ENCODE measurements at regions not wholly inside any gene's neighbourhood (a gene's known extent, or its start where the extent isn't known, plus 50 kb on each side); places are given as distances from the start of the nearest gene placed in this dataset.
"Not testable (repeated sequence)": the region's sequence is repeated elsewhere in the genome, so short reads cannot be mapped to it uniquely, and the experiment has no call there.

- H3K27ac ChIP-seq (ENCODE audit: low read depth, low read length); H3K27me3 ChIP-seq (ENCODE audit: control insufficient read depth in 5 of 5, insufficient read depth in 4 of 5, low read length in 5 of 5); H3K9ac ChIP-seq (ENCODE audit: low read length in 5 of 5); H3K4me1 ChIP-seq (ENCODE audit: control insufficient read depth in 5 of 5, insufficient read depth in 5 of 5, low read length in 5 of 5); H3K4me3 ChIP-seq (ENCODE audit: low read depth in 1 of 5, low read length in 5 of 5); H3K9me3 ChIP-seq (ENCODE audit: control insufficient read depth in 5 of 5, low read length in 5 of 5); H3K36me3 ChIP-seq (ENCODE audit: control insufficient read depth in 5 of 5, insufficient read depth in 5 of 5, low read length in 5 of 5): not testable (repeated sequence)
Measured at GRCh38 chr1:204014961-204015360, 58.0 kb upstream of the SOX13 start.

- Histone ChIP-seq H3K36me3 (ENCODE audit: control insufficient read depth in 5 of 5, insufficient read depth in 5 of 5, low read length in 5 of 5) (no peaks in the 10 kb centered on the region), H3K9ac (ENCODE audit: low read length in 5 of 5) (no peak overlapping the region), H3K4me3 (ENCODE audit: low read depth in 1 of 5, low read length in 5 of 5) (no peak overlapping the region), H3K9me3 (ENCODE audit: control insufficient read depth in 5 of 5, low read length in 5 of 5) (no peaks in the 10 kb centered on the region), H3K27ac (ENCODE audit: low read depth, low read length) (no peak overlapping the region), H3K27me3 (ENCODE audit: control insufficient read depth in 5 of 5, insufficient read depth in 4 of 5, low read length in 5 of 5) (no peaks in the 10 kb centered on the region), H3K4me1 (ENCODE audit: control insufficient read depth in 5 of 5, insufficient read depth in 5 of 5, low read length in 5 of 5) (no peaks in the 10 kb centered on the region)
Measured at GRCh38 chr1:204017032-204017431, 55.9 kb upstream of the SOX13 start.

- H3K27me3 ChIP-seq (ENCODE audit: control insufficient read depth in 5 of 5, insufficient read depth in 4 of 5, low read length in 5 of 5), result no peaks in the 10 kb centered on the region
- no peaks in the 10 kb centered on the region for H3K9me3 ChIP-seq (ENCODE audit: control insufficient read depth in 5 of 5, low read length in 5 of 5)
- no peaks in the 10 kb centered on the region for H3K36me3 ChIP-seq (ENCODE audit: control insufficient read depth in 5 of 5, insufficient read depth in 5 of 5, low read length in 5 of 5)
- H3K4me1 ChIP-seq (ENCODE audit: control insufficient read depth in 5 of 5, insufficient read depth in 5 of 5, low read length in 5 of 5), result no peaks in the 10 kb centered on the region
- H3K27ac ChIP-seq (ENCODE audit: low read depth, low read length), result no peak overlapping the region
- H3K9ac ChIP-seq (ENCODE audit: low read length in 5 of 5), result no peak overlapping the region
- H3K4me3 ChIP-seq (ENCODE audit: low read depth in 1 of 5, low read length in 5 of 5), result no peak overlapping the region
Measured at GRCh38 chr1:204018460-204018859, 54.5 kb upstream of the SOX13 start.

Data from subcutaneous abdominal adipose tissue (tissue), 5 donors.